SK-N-SH (cell line): ENCODE measurements at regions not wholly inside any gene's neighbourhood (a gene's known extent, or its start where the extent isn't known, plus 50 kb on each side); places are given as distances from the start of the nearest gene placed in this dataset.

Experiments
- CTCF ChIA-PET: fragments of 300-600, 350-600 bp; formaldehyde crosslinking; extraction: SDS; loops from one replicate; lab custom pipeline; 2021; lab: Yijun Ruan, JAX
- POLR2A ChIA-PET: fragments of 350-600 bp; sonication (Branson Sonifier 250); formaldehyde crosslinking; extraction: SDS; loops from one replicate; lab custom pipeline; 2020; ENCODE audit warnings: antibody characterized with exemption, inconsistent platforms; lab: Yijun Ruan, JAX
- DNase-seq: peaks from one replicate; pipeline ENCODE4 v3.0.0; 2012
- H2AFZ ChIP-seq: fragments of 200-600 bp; sonication (generic); 2 replicates; pipeline ENCODE4 v1.8.1; 2016; ENCODE audit warnings: antibody characterized with exemption, mild to moderate bottlenecking, low read depth
- H3F3A ChIP-seq: fragments of 200-600 bp; sonication (generic); replicated peaks from 2 replicates; pipeline ENCODE3; 2016; ENCODE audit warnings: antibody characterized with exemption, mild to moderate bottlenecking; ENCODE audit not compliant: insufficient read depth
- H3K27ac ChIP-seq, 2 experiments: fragments of 200-500 bp in 1 of 2; fragments of 200-600 bp in 1 of 2; sonication (Bioruptor generic) in 1 of 2; sonication (generic), shearing (Covaris generic) in 1 of 2; 2 replicates each; pipeline versions ENCODE4 v1.5.1 to v1.6.1; 2014 to 2016; ENCODE audit warnings: low read depth in 2 of 2, inconsistent platforms in 1 of 2, low read length in 1 of 2, mild to moderate bottlenecking in 1 of 2, mixed read lengths in 1 of 2
- H3K27me3 ChIP-seq: fragments of 200-600 bp; sonication (generic), shearing (Covaris generic); 2 replicates; pipeline ENCODE4 v1.6.1; 2016; ENCODE audit warnings: mixed run types; ENCODE audit not compliant: insufficient read depth
- H3K36me3 ChIP-seq, 2 experiments: fragments of 200-500 bp in 1 of 2; fragments of 200-600 bp in 1 of 2; sonication (Bioruptor generic) in 1 of 2; sonication (generic) in 1 of 2; replicated peaks in 1 of 2; 2 replicates each; pipeline versions ENCODE3 to v1.5.1; 2014 to 2016; ENCODE audit warnings: low read length in 1 of 2, mild to moderate bottlenecking in 1 of 2; ENCODE audit not compliant: insufficient read depth in 2 of 2, control insufficient read depth in 1 of 2
- H3K4me1 ChIP-seq, 2 experiments: fragments of 200-500 bp in 1 of 2; fragments of 200-600 bp in 1 of 2; sonication (Bioruptor generic) in 1 of 2; sonication (generic), shearing (Covaris generic) in 1 of 2; 2 replicates each; pipeline versions ENCODE4 v1.5.1 to v1.6.1; 2014 to 2016; ENCODE audit warnings: low read depth in 1 of 2, low read length in 1 of 2, mixed run types in 1 of 2; ENCODE audit not compliant: insufficient read depth in 2 of 2, control insufficient read depth in 1 of 2
- H3K4me2 ChIP-seq: fragments of 200-600 bp; sonication (generic), shearing (Covaris generic); 2 replicates; pipeline ENCODE4 v1.6.1; 2017; ENCODE audit warnings: mixed run types
- H3K4me3 ChIP-seq, 2 experiments: fragments of 200-500 bp in 1 of 2; fragments of 200-600 bp in 1 of 2; sonication (Bioruptor generic) in 1 of 2; sonication (generic), shearing (Covaris generic) in 1 of 2; 2 replicates each; pipeline versions ENCODE4 v1.5.1 to v1.8.1; 2014 to 2016; ENCODE audit warnings: low read depth in 2 of 2, inconsistent platforms in 1 of 2, low read length in 1 of 2, mild to moderate bottlenecking in 1 of 2, mixed read lengths in 1 of 2, moderate library complexity in 1 of 2
- H3K79me2 ChIP-seq: fragments of 200-600 bp; sonication (generic); 2 replicates; pipeline ENCODE4 v1.8.1; 2017; ENCODE audit warnings: mild to moderate bottlenecking; ENCODE audit not compliant: insufficient read depth
- H3K9ac ChIP-seq: fragments of 200-600 bp; sonication (generic); 2 replicates; pipeline ENCODE4 v1.6.1; 2017; ENCODE audit warnings: mixed run types
- H3K9me2 ChIP-seq: fragments of 200-600 bp; sonication (generic); 2 replicates; pipeline ENCODE4 v1.6.1; 2017; ENCODE audit warnings: mixed run types
- H3K9me3 ChIP-seq: fragments of 200-600 bp; sonication (generic); 2 replicates; pipeline ENCODE4 v1.6.1; 2017; ENCODE audit warnings: mixed run types, mild to moderate bottlenecking, moderate library complexity
- H4K20me1 ChIP-seq: fragments of 200-600 bp; sonication (generic); 2 replicates; pipeline ENCODE4 v1.6.1; 2017; ENCODE audit warnings: mild to moderate bottlenecking, mixed run types; ENCODE audit not compliant: insufficient read depth
- CHD2 ChIP-seq: fragments of 150-350 bp; IDR thresholded peaks from 2 replicates; pipeline ENCODE4 v1.6.1; 2018; ENCODE audit warnings: low read length; ENCODE audit not compliant: partially characterized antibody
- EP300 ChIP-seq, 2 experiments: IDR thresholded peaks; 2 replicates each; pipeline versions ENCODE4 v1.4.0 to v1.6.1; 2012; ENCODE audit warnings: borderline replicate concordance in 1 of 2, low read depth in 1 of 2, low read length in 1 of 2
- EZH2phosphoT487 ChIP-seq: fragments of 200-600 bp; sonication (generic); IDR thresholded peaks from 2 replicates; pipeline ENCODE4 v1.6.1; 2017; ENCODE audit warnings: low read depth, mixed run types, mild to moderate bottlenecking, antibody characterized with exemption, moderate library complexity, borderline replicate concordance
- FOSL2 ChIP-seq: IDR thresholded peaks from 2 replicates; pipeline ENCODE4 v1.4.0; 2012; ENCODE audit warnings: low read depth, mild to moderate bottlenecking, moderate library complexity, borderline replicate concordance
- FOXJ3 ChIP-seq: sonication (generic); formaldehyde crosslinking; IDR thresholded peaks from 2 replicates; pipeline ENCODE4 v1.5.1; 2020; ENCODE audit warnings: mild to moderate bottlenecking, missing genetic modification reagents
- FOXM1 ChIP-seq: IDR thresholded peaks from 2 replicates; pipeline ENCODE4 v1.4.0; 2012; ENCODE audit warnings: low read depth, mild to moderate bottlenecking
- JUND ChIP-seq: IDR thresholded peaks from 2 replicates; pipeline ENCODE4 v1.4.0; 2012
- MAX ChIP-seq: IDR thresholded peaks from 2 replicates; pipeline ENCODE4 v1.4.0; 2012; ENCODE audit warnings: low read depth
- MEF2A ChIP-seq: IDR thresholded peaks from 2 replicates; pipeline ENCODE4 v1.4.0; 2012; ENCODE audit warnings: low read depth, borderline replicate concordance
- MXI1 ChIP-seq: IDR thresholded peaks from 2 replicates; pipeline ENCODE4 v1.6.1; 2012; ENCODE audit warnings: mild to moderate bottlenecking, low read depth, low read length, improper control_type of control experiment
- NRF1 ChIP-seq: IDR thresholded peaks from 2 replicates; pipeline ENCODE4 v1.6.1; 2012; ENCODE audit warnings: low read depth, mild to moderate bottlenecking, low read length
- POLR2AphosphoS5 ChIP-seq: IDR thresholded peaks from 2 replicates; pipeline ENCODE4 v1.6.1; 2012; ENCODE audit warnings: low read depth, low read length
- RAD21 ChIP-seq: IDR thresholded peaks from 2 replicates; pipeline ENCODE4 v1.6.1; 2012; ENCODE audit warnings: mild to moderate bottlenecking, low read length
- RCOR1 ChIP-seq: fragments of 150-350 bp; IDR thresholded peaks from 2 replicates; pipeline ENCODE4 v1.6.1; 2017; ENCODE audit warnings: antibody characterized with exemption, low read length
- RFX5 ChIP-seq: IDR thresholded peaks from 2 replicates; pipeline ENCODE4 v1.6.1; 2012; ENCODE audit warnings: mild to moderate bottlenecking, improper control_type of control experiment, low read length
- RXRA ChIP-seq: IDR thresholded peaks from 2 replicates; pipeline ENCODE4 v1.4.0; 2012; ENCODE audit warnings: low read depth, mild to moderate bottlenecking, borderline replicate concordance
- SIN3A ChIP-seq: IDR thresholded peaks from 2 replicates; pipeline ENCODE4 v1.6.1; 2012; ENCODE audit warnings: low read depth, mild to moderate bottlenecking, low read length, moderate library complexity, borderline replicate concordance
- TAF1 ChIP-seq: IDR thresholded peaks from 2 replicates; pipeline ENCODE4 v1.6.1; 2012; ENCODE audit warnings: low read depth, mild to moderate bottlenecking, low read length, moderate library complexity, borderline replicate concordance
- TCF12 ChIP-seq: IDR thresholded peaks from 2 replicates; pipeline ENCODE4 v1.4.0; 2012
- TEAD4 ChIP-seq: IDR thresholded peaks from 2 replicates; pipeline ENCODE4 v1.4.0; 2012; ENCODE audit warnings: mild to moderate bottlenecking, borderline replicate concordance; ENCODE audit not compliant: insufficient read depth
- USF1 ChIP-seq: IDR thresholded peaks from 2 replicates; pipeline ENCODE4 v1.4.0; 2012; ENCODE audit warnings: low read depth, borderline replicate concordance
- WGBS: methylation state at CpG from one replicate; pipeline ENCODE4 v1.1.6; 2017; ENCODE audit warnings: low lambda C conversion rate; 5-methylcytosine and 5-hydroxymethylcytosine counted together
- TF ChIP-seq, protein P1 (sequence below): fragments of 150-350 bp; IDR thresholded peaks from 2 replicates; pipeline ENCODE4 v1.6.1; 2017; ENCODE audit warnings: antibody characterized with exemption, low read length, low read depth, borderline replicate concordance
- TF ChIP-seq, protein P2 (sequence below): IDR thresholded peaks from 2 replicates; pipeline ENCODE4 v1.4.0; 2012; ENCODE audit warnings: low read depth, borderline replicate concordance
- TF ChIP-seq, protein P3 (sequence below): IDR thresholded peaks from 2 replicates; pipeline ENCODE4; 2012

DNA sequence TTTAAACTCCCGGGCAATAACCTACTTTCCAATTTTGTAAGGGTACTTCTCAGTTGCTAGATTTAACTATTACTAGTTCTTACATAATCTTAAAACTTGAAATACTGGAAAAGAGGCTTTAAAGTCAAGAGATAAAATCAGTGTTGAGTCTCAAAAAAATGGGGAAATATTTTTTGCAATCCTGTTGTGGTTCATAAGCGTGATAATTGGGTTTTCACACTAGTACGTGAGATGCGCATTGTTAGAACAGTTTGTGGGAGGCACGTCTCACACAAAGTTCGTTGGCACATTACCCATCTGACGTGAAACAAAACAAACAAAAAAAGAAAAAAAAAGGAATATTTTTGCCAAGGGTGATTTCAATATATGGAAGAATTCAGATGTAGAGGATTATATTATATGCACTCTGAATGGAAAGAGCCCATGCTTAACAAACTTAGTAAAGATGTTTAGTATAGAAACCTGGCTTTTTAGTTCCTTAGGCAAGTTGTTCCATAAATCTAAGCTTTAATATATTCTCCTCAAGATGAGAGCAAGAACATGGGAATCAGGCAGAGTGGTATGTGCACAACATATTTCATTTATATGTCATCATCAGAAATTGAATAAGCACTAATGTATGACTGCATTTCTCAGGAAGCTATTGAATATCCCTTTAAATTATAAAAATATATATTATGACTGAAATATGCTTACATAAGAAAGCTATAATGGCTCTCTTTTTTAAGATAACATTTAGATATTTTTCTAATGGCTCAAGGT is 73.9 kb upstream of the TNFSF4 start:
- CTCF ChIA-PET, result interaction anchor here (0.6 kb wide), 1 partner anchor 64 kb away, joined by 3 read pairs; no protein-coding TSS in a partner anchor
- POLR2A ChIA-PET, result no interaction called here

More for the DNA sequence above, 73.9 kb upstream of the TNFSF4 start:
- Histone ChIP-seq H3K27ac (peak overlapping the region in 1 of 2 experiments; percentile 70; a peak in 2 of 4 replicates), H3K4me1 (no peaks in the 10 kb centered on the region; a peak in 1 of 4 replicates), H3F3A (peaks cover 10% of the 10 kb centered on the region), H4K20me1 (no peaks in the 10 kb centered on the region), H3K79me2 (no peaks in the 10 kb centered on the region), H3K27me3 (no peaks in the 10 kb centered on the region), H3K9me2 (no peaks in the 10 kb centered on the region), H3K4me2 (no peak overlapping the region), H3K4me3 (no peak overlapping the region), H2AFZ (no peak overlapping the region; the same call in 1 of the 2 replicates), H3K36me3 (no peaks in the 10 kb centered on the region), H3K9me3 (no peaks in the 10 kb centered on the region), H3K9ac (no peak overlapping the region; the same call in 1 of the 2 replicates)
- no peak for TF ChIP-seq TCF12
- TF ChIP-seq EP300 (IDR thresholded peaks at IDR 0.05; ENCODE audit: borderline replicate concordance in 1 of 2, low read depth in 1 of 2, low read length in 1 of 2), result 0 out of 4 replicates have a peak, but pooled peaks of 1 of the 2 experiments have one; percentile 19
- no peak for TF ChIP-seq MAX
- peak; percentile 29; the same call in 1 of the 2 replicates for TF ChIP-seq JUND
- peak; percentile 30; the same call in 1 of the 2 replicates for TF ChIP-seq FOSL2
- no peak for TF ChIP-seq RXRA
- TF ChIP-seq MEF2A, result no peak
- no peak for TF ChIP-seq NRF1
- no peak for TF ChIP-seq FOXM1
- TF ChIP-seq CHD2, result no peak
- no peak for TF ChIP-seq TEAD4
- TF ChIP-seq RFX5, result no peak
- TF ChIP-seq RAD21, result no peak
- TF ChIP-seq, protein P1, sequence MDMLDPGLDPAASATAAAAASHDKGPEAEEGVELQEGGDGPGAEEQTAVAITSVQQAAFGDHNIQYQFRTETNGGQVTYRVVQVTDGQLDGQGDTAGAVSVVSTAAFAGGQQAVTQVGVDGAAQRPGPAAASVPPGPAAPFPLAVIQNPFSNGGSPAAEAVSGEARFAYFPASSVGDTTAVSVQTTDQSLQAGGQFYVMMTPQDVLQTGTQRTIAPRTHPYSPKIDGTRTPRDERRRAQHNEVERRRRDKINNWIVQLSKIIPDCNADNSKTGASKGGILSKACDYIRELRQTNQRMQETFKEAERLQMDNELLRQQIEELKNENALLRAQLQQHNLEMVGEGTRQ, result no peak
- no peak for TF ChIP-seq SIN3A
- TF ChIP-seq RCOR1, result no peak
- TF ChIP-seq FOXJ3 (CRISPR knock-in tag), result no peak
- no peak for TF ChIP-seq TAF1
- no peak for TF ChIP-seq POLR2AphosphoS5
- TF ChIP-seq MXI1, result no peak
- TF ChIP-seq, protein P2, sequence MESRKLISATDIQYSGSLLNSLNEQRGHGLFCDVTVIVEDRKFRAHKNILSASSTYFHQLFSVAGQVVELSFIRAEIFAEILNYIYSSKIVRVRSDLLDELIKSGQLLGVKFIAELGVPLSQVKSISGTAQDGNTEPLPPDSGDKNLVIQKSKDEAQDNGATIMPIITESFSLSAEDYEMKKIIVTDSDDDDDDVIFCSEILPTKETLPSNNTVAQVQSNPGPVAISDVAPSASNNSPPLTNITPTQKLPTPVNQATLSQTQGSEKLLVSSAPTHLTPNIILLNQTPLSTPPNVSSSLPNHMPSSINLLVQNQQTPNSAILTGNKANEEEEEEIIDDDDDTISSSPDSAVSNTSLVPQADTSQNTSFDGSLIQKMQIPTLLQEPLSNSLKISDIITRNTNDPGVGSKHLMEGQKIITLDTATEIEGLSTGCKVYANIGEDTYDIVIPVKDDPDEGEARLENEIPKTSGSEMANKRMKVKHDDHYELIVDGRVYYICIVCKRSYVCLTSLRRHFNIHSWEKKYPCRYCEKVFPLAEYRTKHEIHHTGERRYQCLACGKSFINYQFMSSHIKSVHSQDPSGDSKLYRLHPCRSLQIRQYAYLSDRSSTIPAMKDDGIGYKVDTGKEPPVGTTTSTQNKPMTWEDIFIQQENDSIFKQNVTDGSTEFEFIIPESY, result no peak
- TF ChIP-seq EZH2phosphoT487, result no peak
- TF ChIP-seq, protein P3, sequence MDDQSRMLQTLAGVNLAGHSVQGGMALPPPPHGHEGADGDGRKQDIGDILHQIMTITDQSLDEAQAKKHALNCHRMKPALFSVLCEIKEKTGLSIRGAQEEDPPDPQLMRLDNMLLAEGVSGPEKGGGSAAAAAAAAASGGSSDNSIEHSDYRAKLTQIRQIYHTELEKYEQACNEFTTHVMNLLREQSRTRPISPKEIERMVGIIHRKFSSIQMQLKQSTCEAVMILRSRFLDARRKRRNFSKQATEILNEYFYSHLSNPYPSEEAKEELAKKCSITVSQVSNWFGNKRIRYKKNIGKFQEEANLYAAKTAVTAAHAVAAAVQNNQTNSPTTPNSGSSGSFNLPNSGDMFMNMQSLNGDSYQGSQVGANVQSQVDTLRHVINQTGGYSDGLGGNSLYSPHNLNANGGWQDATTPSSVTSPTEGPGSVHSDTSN, result peak; percentile 47
- no peak for TF ChIP-seq USF1
- 59% methylated on average over 7 of the region's 7 CpGs for WGBS
- no peak for DNase-seq
